Right renal pelvis (tissue), 4 donors: ENCODE measurements at regions not wholly inside any gene's neighbourhood (a gene's known extent, or its start where the extent isn't known, plus 50 kb on each side); places are given as distances from the start of the nearest gene placed in this dataset.

Source experiments
- DNase-seq, 4 donors: peaks; one replicate each; pipeline ENCODE4 v3.0.0-alpha.2; 2013; ENCODE audit warnings: low read depth in 4 of 4, low spot score in 3 of 4, missing footprints in 1 of 4

GRCh38 chr13:21949818-21950429 lies 279.1 kb downstream of the FGF9 start:
- no peak for DNase-seq

- DNase-seq: no peak
Observed at GRCh38 chr13:21956666-21957065, 285.8 kb downstream of the FGF9 start.

GRCh38 chr13:21957833-21958232 lies 287.0 kb downstream of the FGF9 start:
- no peak for DNase-seq

GRCh38 chr13:21960108-21960507 lies 289.2 kb downstream of the FGF9 start:
- no peak for DNase-seq

GRCh38 chr13:21964686-21965085 lies 293.8 kb downstream of the FGF9 start:
- no peak for DNase-seq

GRCh38 chr13:21965095-21965494 lies 294.2 kb downstream of the FGF9 start:
- DNase-seq: no peak

GRCh38 chr13:21966014-21966413 lies 295.1 kb downstream of the FGF9 start:
- DNase-seq: no peak

- no peak for DNase-seq
Observed at GRCh38 chr13:21967871-21968270, 297.0 kb downstream of the FGF9 start.

- no peak for DNase-seq
Observed at GRCh38 chr13:21970172-21970571, 299.3 kb downstream of the FGF9 start.

GRCh38 chr13:21970918-21971317 lies 300.0 kb downstream of the FGF9 start:
- DNase-seq: no peak

GRCh38 chr13:21971662-21972621 lies 301.1 kb downstream of the FGF9 start:
- DNase-seq: peak in 3 of 4 donors; percentile 27 to 40 (median 37)

GRCh38 chr13:21973437-21974125 lies 302.7 kb downstream of the FGF9 start:
- no peak for DNase-seq

GRCh38 chr13:21974741-21975140 lies 303.9 kb downstream of the FGF9 start:
- no peak for DNase-seq

- no peak for DNase-seq
Observed at GRCh38 chr13:21976159-21976558, 305.3 kb downstream of the FGF9 start.

- no peak for DNase-seq
Observed at GRCh38 chr13:21979161-21979806, 308.4 kb downstream of the FGF9 start.

GRCh38 chr13:21980049-21980448 lies 309.2 kb downstream of the FGF9 start:
- DNase-seq: no peak

GRCh38 chr13:21984156-21984555 lies 313.3 kb downstream of the FGF9 start:
- no peak for DNase-seq

- DNase-seq: peak in 1 of 4 donors; percentile 4
Observed at GRCh38 chr13:21986602-21987001, 315.7 kb downstream of the FGF9 start.

- no peak for DNase-seq
Observed at GRCh38 chr13:21987793-21988192, 316.9 kb downstream of the FGF9 start.

GRCh38 chr13:21988624-21989023 lies 317.8 kb downstream of the FGF9 start:
- DNase-seq: no peak

- no peak for DNase-seq
Observed at GRCh38 chr13:21996049-21996448, 325.2 kb downstream of the FGF9 start.
